ENCODE measurements at regions not wholly inside any gene's neighbourhood (a gene's known extent, or its start where the extent isn't known, plus 50 kb on each side); places are given as distances from the start of the nearest gene placed in this dataset.

- TF ChIP-seq CTCF (IDR thresholded peaks at IDR 0.05 in 4 of 5, conservative IDR thresholded peaks at IDR 0.05 in 1 of 5) (no peak), POLR2A (IDR thresholded peaks at IDR 0.05) (no peak)
Measured at GRCh38 chr9:79390077-79390698, 181.6 kb upstream of the TLE4 start.

Data from gastrocnemius medialis (tissue), 4 donors.